GM23338 (cell line): ENCODE measurements at regions not wholly inside any gene's neighbourhood (a gene's known extent, or its start where the extent isn't known, plus 50 kb on each side); places are given as distances from the start of the nearest gene placed in this dataset.

Source experiments
- ATAC-seq: fragments of 200-7000 bp; cut with Tn5 transposase; 3 replicates; pipeline ENCODE4 v1.9.1; 2020
- DNase-seq: peaks from one replicate; pipeline ENCODE4 v3.0.0-alpha.2; 2015; ENCODE audit warnings: low spot score
- H2AFZ ChIP-seq: fragments of 200-600 bp; sonication (generic); 2 replicates; pipeline ENCODE4 v1.8.0; 2016; ENCODE audit warnings: antibody characterized with exemption, mild to moderate bottlenecking, moderate library complexity
- H3F3A ChIP-seq: fragments of 200-600 bp; sonication (generic); replicated peaks from 2 replicates; pipeline ENCODE4 v1.8.0; 2017; ENCODE audit warnings: antibody characterized with exemption, mixed run types, low read depth
- H3K27ac ChIP-seq: fragments of 200-600 bp; sonication (generic); 2 replicates; pipeline ENCODE4 v1.6.1; 2016; ENCODE audit warnings: low read depth
- H3K27me3 ChIP-seq: fragments of 200-600 bp; sonication (generic); 2 replicates; pipeline ENCODE4 v1.8.0; 2016; ENCODE audit warnings: mild to moderate bottlenecking, mixed run types, moderate library complexity; ENCODE audit not compliant: insufficient read depth
- H3K36me3 ChIP-seq: fragments of 200-600 bp; sonication (generic); 2 replicates; pipeline ENCODE4 v1.8.0; 2016; ENCODE audit warnings: mild to moderate bottlenecking; ENCODE audit not compliant: insufficient read depth
- H3K4me1 ChIP-seq: fragments of 200-600 bp; sonication (generic); 2 replicates; pipeline ENCODE4 v1.8.0; 2016; ENCODE audit warnings: mild to moderate bottlenecking, moderate library complexity; ENCODE audit not compliant: insufficient read depth
- H3K4me2 ChIP-seq: fragments of 200-600 bp; sonication (generic); 2 replicates; pipeline ENCODE4 v1.7.1; 2017; ENCODE audit warnings: mixed run types
- H3K4me3 ChIP-seq: fragments of 200-600 bp; sonication (generic); 2 replicates; pipeline ENCODE4 v1.6.1; 2016; ENCODE audit warnings: mixed run types
- H3K79me2 ChIP-seq: fragments of 200-600 bp; sonication (generic); replicated peaks from 2 replicates; pipeline ENCODE4 v1.8.0; 2017; ENCODE audit warnings: mild to moderate bottlenecking; ENCODE audit not compliant: insufficient read depth
- H3K9me2 ChIP-seq: fragments of 200-600 bp; sonication (generic); 2 replicates; pipeline ENCODE4 v1.8.0; 2017; ENCODE audit not compliant: insufficient read depth
- H4K20me1 ChIP-seq: fragments of 200-600 bp; sonication (generic); replicated peaks from 2 replicates; pipeline ENCODE4 v1.8.0; 2017; ENCODE audit warnings: mild to moderate bottlenecking; ENCODE audit not compliant: insufficient read depth
- H3K27ac Mint-ChIP-seq: 2 replicates; pipeline ENCODE4 v1.8.0; 2020; ENCODE audit warnings: inconsistent platforms, mild to moderate bottlenecking, moderate library complexity, mixed read lengths
- H3K27me3 Mint-ChIP-seq: 3 replicates; pipeline ENCODE4 v1.8.0; 2022; ENCODE audit warnings: low read depth, mild to moderate bottlenecking, moderate library complexity, mixed read lengths, inconsistent platforms; ENCODE audit not compliant: insufficient read depth, poor library complexity
- H3K36me3 Mint-ChIP-seq: 3 replicates; pipeline ENCODE4 v1.8.0; 2021; ENCODE audit warnings: low read depth, mild to moderate bottlenecking, inconsistent platforms, moderate library complexity, mixed read lengths
- H3K4me1 Mint-ChIP-seq: 3 replicates; pipeline ENCODE4 v1.8.0; 2020; ENCODE audit warnings: mild to moderate bottlenecking, inconsistent platforms, mixed read lengths
- H3K4me3 Mint-ChIP-seq: 3 replicates; pipeline ENCODE4 v1.8.0; 2021; ENCODE audit warnings: moderate library complexity, mild to moderate bottlenecking, inconsistent platforms, mixed read lengths
- H3K9me3 Mint-ChIP-seq: 3 replicates; pipeline ENCODE4 v1.8.0; 2020; ENCODE audit warnings: moderate library complexity, mild to moderate bottlenecking, inconsistent platforms, mixed read lengths
- ETS1 ChIP-seq: IDR thresholded peaks from 2 replicates; pipeline ENCODE4 v1.6.1; 2016; ENCODE audit warnings: antibody characterized with exemption
- EZH2phosphoT487 ChIP-seq: fragments of 200-600 bp; sonication (generic); IDR thresholded peaks from one replicate; pipeline ENCODE4 v1.8.1; 2018; ENCODE audit warnings: antibody characterized with exemption; ENCODE audit not compliant: unreplicated experiment
- JUNB ChIP-seq: IDR thresholded peaks from one replicate; pipeline ENCODE4 v1.6.1; 2016; ENCODE audit warnings: antibody characterized with exemption; ENCODE audit not compliant: unreplicated experiment
- NANOG ChIP-seq: IDR thresholded peaks from 2 replicates; pipeline ENCODE4 v1.6.1; 2016; ENCODE audit warnings: antibody characterized with exemption, borderline replicate concordance
- STAT1 ChIP-seq: IDR thresholded peaks from one replicate; pipeline ENCODE4 v1.6.1; 2016; ENCODE audit warnings: antibody characterized with exemption; ENCODE audit not compliant: unreplicated experiment
- ZNF462 ChIP-seq: fragments of 250-450 bp; sonication (Bioruptor Pico); IDR thresholded peaks from 2 replicates; pipeline ENCODE4 v1.5.0; 2020; ENCODE audit warnings: mild to moderate bottlenecking, moderate library complexity
- TF ChIP-seq, protein P1 (sequence below), 2 experiments: fragments of 200-600 bp in 1 of 2; sonication (generic) in 1 of 2; conservative IDR thresholded peaks; 2 replicates each; pipeline versions ENCODE4 v1.5.1 to v1.6.1; 2016 to 2017; ENCODE audit warnings: antibody characterized with exemption in 2 of 2, low read depth in 2 of 2, mild to moderate bottlenecking in 2 of 2, moderate library complexity in 1 of 2

DNA sequence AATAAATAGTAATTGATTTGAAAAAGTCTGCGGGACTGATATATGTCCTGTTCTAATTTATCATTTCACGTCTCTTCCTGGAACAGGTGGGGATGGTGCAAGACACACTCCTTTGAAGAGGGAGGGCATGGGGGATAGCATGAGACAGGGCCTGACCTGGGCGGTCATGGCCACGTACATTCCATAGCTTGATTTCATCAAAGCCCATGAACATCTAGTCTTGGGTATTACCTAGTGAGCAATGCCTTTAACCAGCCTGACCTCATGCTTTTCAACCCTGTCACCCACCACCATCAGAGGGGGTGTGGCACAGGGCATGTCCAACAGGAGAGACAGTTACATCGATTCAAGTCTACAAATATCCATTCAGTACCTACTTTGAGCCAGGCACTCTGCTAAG is 52.3 kb upstream of the HOPX start (continued):
- TF ChIP-seq ZNF462: no peak
- no peak for TF ChIP-seq STAT1
- TF ChIP-seq NANOG: no peak

- H3K4me3 ChIP-seq: no peak overlapping the region
- H3K4me1 ChIP-seq: no peaks in the 10 kb centered on the region
- H3K36me3 ChIP-seq: no peaks in the 10 kb centered on the region
- TF ChIP-seq JUNB (no peak), ETS1 (no peak), EZH2phosphoT487 (no peak), STAT1 (no peak), NANOG (no peak)
- TF ChIP-seq, protein P1, sequence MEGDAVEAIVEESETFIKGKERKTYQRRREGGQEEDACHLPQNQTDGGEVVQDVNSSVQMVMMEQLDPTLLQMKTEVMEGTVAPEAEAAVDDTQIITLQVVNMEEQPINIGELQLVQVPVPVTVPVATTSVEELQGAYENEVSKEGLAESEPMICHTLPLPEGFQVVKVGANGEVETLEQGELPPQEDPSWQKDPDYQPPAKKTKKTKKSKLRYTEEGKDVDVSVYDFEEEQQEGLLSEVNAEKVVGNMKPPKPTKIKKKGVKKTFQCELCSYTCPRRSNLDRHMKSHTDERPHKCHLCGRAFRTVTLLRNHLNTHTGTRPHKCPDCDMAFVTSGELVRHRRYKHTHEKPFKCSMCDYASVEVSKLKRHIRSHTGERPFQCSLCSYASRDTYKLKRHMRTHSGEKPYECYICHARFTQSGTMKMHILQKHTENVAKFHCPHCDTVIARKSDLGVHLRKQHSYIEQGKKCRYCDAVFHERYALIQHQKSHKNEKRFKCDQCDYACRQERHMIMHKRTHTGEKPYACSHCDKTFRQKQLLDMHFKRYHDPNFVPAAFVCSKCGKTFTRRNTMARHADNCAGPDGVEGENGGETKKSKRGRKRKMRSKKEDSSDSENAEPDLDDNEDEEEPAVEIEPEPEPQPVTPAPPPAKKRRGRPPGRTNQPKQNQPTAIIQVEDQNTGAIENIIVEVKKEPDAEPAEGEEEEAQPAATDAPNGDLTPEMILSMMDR (conservative IDR thresholded peaks at IDR 0.05; ENCODE audit: low read depth in 2 of 2): no peak
- Mint-ChIP-seq H3K9me3 (no peaks in the 10 kb centered on the region; the same call in 2 of the 3 replicates), H3K4me3 (no peak overlapping the region), H3K36me3 (no peaks in the 10 kb centered on the region), H3K27ac (no peak overlapping the region), H3K27me3 (no peaks in the 10 kb centered on the region), H3K4me1 (peaks cover 1% of the 10 kb centered on the region; the same call in 2 of the 3 replicates)
- H3K27ac ChIP-seq: no peak overlapping the region
- H3K9me2 ChIP-seq: no peaks in the 10 kb centered on the region
- DNase-seq: no peak
- no peak for ATAC-seq
- H3K79me2 ChIP-seq: no peaks in the 10 kb centered on the region
- no peaks in the 10 kb centered on the region for H4K20me1 ChIP-seq
- H3K4me2 ChIP-seq: no peak overlapping the region
- no peaks in the 10 kb centered on the region for H3K27me3 ChIP-seq
- H3F3A ChIP-seq: no peaks in the 10 kb centered on the region
- peak overlapping the region; percentile 47 for H2AFZ ChIP-seq
These were observed 51.2 kb upstream of the HOPX start for GRCh38 chr4:56732301-56732700.
